ENCODE measurements at regions not wholly inside any gene's neighbourhood (a gene's known extent, or its start where the extent isn't known, plus 50 kb on each side); places are given as distances from the start of the nearest gene placed in this dataset.

DNA sequence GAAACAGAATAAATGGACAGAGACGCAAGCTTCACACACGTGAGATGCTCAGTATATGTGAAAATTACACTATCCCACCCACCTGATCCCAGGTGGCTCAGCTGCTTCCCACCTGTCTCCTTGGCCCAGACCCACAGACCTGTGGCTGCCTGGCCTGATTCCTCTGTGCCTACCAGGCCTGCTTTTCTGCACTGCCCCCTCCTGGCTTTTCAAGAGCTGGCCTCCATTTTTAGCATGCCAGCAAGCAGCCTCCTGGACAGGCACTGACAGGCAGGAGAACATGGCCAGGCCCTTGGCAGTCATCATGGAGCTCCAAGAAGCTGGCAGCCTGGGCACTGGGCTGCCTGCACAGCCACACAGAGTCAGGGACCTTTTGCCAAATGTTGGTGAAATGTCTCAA, 79.5 kb upstream of the HMGXB4 start:
- Mint-ChIP-seq H3K27ac (no peak overlapping the region), H3K4me1 (peaks cover 0 to under 1% of the 10 kb centered on the region in 2 experiments; a peak in 2 of 4 replicates), H3K4me3 (no peak overlapping the region), H3K27me3 (ENCODE audit: low read depth) (peaks cover 41% of the 10 kb centered on the region), H3K36me3 (ENCODE audit: insufficient read depth in 1 of 3, low read depth in 3 of 3) (no peaks in the 10 kb centered on the region), H3K9me3 (peaks cover 0 to 3% of the 10 kb centered on the region in 2 experiments; a peak in 1 of 5 replicates)
- H3K14ac ChIP-seq (ENCODE audit: insufficient read depth, low read length): no peak overlapping the region
- TF ChIP-seq, protein P1, sequence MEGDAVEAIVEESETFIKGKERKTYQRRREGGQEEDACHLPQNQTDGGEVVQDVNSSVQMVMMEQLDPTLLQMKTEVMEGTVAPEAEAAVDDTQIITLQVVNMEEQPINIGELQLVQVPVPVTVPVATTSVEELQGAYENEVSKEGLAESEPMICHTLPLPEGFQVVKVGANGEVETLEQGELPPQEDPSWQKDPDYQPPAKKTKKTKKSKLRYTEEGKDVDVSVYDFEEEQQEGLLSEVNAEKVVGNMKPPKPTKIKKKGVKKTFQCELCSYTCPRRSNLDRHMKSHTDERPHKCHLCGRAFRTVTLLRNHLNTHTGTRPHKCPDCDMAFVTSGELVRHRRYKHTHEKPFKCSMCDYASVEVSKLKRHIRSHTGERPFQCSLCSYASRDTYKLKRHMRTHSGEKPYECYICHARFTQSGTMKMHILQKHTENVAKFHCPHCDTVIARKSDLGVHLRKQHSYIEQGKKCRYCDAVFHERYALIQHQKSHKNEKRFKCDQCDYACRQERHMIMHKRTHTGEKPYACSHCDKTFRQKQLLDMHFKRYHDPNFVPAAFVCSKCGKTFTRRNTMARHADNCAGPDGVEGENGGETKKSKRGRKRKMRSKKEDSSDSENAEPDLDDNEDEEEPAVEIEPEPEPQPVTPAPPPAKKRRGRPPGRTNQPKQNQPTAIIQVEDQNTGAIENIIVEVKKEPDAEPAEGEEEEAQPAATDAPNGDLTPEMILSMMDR (conservative IDR thresholded peaks at IDR 0.05): peak; percentile 54
- H2BK20ac ChIP-seq (ENCODE audit: low read depth, low read length, poor library complexity, severe bottlenecking): no peak overlapping the region
- H3T11ph ChIP-seq (ENCODE audit: low read length): no peak overlapping the region
- no peaks in the 10 kb centered on the region for H3K79me2 ChIP-seq (ENCODE audit: insufficient read depth, low read length)
- H2BK120ac ChIP-seq (ENCODE audit: low read depth, low read length, poor library complexity, severe bottlenecking): no peak overlapping the region
- no peak overlapping the region for H4K91ac ChIP-seq (ENCODE audit: insufficient read length, low read depth, low read length)
- no peaks in the 10 kb centered on the region for H3K27me3 ChIP-seq (ENCODE audit: insufficient read depth, low read length)
- H3K23me2 ChIP-seq (ENCODE audit: insufficient read length, low read depth, low read length, poor library complexity, severe bottlenecking): no peaks in the 10 kb centered on the region
- no CpG with 5 or more reads among the region's 2 CpGs for WGBS (ENCODE audit: extremely low coverage, insufficient read length, low lambda C conversion rate)
- no peak overlapping the region for H2BK15ac ChIP-seq (ENCODE audit: low read depth, low read length)
- no peaks in the 10 kb centered on the region for H3K79me1 ChIP-seq (ENCODE audit: insufficient read depth, low read depth, low read length, poor library complexity, severe bottlenecking)
- H3K23ac ChIP-seq (ENCODE audit: insufficient read length, low read depth, low read length): no peak overlapping the region
- no peak overlapping the region for H3K27ac ChIP-seq (ENCODE audit: insufficient read length, low read depth, low read length)
- H4K8ac ChIP-seq (replicated peaks; ENCODE audit: insufficient read length, low read depth, low read length): no peak overlapping the region
- peak; percentile 61 for DNase-seq
- no peak overlapping the region for H4K5ac ChIP-seq (ENCODE audit: insufficient read length, low read depth, low read length)
- H3K9me3 ChIP-seq (ENCODE audit: control insufficient read depth, low read depth, low read length): no peaks in the 10 kb centered on the region
- no peak overlapping the region for H2AK5ac ChIP-seq (ENCODE audit: insufficient read length, low read length)
- H4K20me1 ChIP-seq (ENCODE audit: control insufficient read depth, insufficient read depth, insufficient read length): no peaks in the 10 kb centered on the region
- H3K4ac ChIP-seq (ENCODE audit: low read depth, low read length): no peak overlapping the region
- no peak overlapping the region for H2AFZ ChIP-seq (ENCODE audit: low read length)
- H3K9ac ChIP-seq (ENCODE audit: extremely low read depth, insufficient read length, low read length): no peak overlapping the region
- H3K4me2 ChIP-seq (ENCODE audit: insufficient read depth, insufficient read length, low read length): no peak overlapping the region
- no peaks in the 10 kb centered on the region for H3K4me1 ChIP-seq (ENCODE audit: insufficient read depth, low read length)
- no peak overlapping the region for H3K56ac ChIP-seq (ENCODE audit: insufficient read length, low read depth, low read length)
- H3K18ac ChIP-seq (ENCODE audit: insufficient read length, low read depth, low read length): no peak overlapping the region
- H2BK12ac ChIP-seq (ENCODE audit: insufficient read length, low read depth, low read length): no peak overlapping the region
- no peak overlapping the region for H2BK5ac ChIP-seq (ENCODE audit: insufficient read length, low read length)
